HuH-7 (cell line): ENCODE measurements at regions not wholly inside any gene's neighbourhood (a gene's known extent, or its start where the extent isn't known, plus 50 kb on each side); places are given as distances from the start of the nearest gene placed in this dataset.

Experiments used
- DNase-seq: peaks from one replicate; pipeline ENCODE4 v3.0.0; 2011; ENCODE audit warnings: low spot score

DNA sequence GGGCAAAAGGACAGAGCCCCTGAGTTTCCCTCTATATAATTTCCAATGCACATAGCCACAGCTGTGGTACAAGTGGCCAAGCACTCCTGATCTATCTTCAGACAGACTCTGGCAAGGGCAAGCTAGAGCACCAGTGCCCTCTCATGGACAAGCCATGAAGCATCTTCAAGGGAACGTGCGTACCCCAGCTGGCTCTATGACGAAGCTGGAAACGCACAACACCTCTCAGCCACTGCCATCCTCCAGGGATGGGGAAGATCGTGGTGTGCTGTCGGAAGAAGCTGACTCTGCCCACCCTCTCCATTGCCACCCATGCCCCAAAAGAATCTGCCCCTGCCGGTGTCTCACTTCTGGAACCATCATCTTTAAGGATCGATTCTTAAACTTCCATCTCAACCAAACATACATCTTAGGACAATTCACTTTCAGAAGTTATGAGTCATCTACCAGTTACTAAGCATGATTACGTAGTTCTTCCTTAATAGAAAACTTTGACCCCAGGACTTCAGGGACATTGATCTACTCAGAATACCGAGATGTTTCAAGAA, 482.9 kb downstream of the AGTPBP1 start:
- DNase-seq: peak; percentile 35

DNA sequence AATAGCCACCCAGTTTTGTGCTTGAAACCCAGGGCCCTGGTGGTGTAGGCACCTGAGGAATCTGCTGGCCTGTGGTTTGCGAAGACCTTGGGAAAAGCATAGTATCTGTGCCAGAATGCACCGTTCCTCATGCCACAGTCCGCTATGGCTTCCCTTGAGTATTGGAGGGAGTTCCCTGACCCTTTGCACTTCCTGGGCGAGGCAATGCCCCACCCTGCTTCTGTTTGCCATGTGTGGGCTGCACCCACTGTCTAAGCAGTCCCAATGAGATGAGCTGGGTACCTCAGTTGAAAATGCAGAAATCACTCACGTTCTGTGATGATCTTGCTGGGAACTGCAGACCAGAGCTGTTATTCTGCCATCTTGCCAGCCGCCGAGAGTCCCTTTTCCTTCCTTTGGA, 483.5 kb downstream of the AGTPBP1 start:
- DNase-seq: no peak

DNA sequence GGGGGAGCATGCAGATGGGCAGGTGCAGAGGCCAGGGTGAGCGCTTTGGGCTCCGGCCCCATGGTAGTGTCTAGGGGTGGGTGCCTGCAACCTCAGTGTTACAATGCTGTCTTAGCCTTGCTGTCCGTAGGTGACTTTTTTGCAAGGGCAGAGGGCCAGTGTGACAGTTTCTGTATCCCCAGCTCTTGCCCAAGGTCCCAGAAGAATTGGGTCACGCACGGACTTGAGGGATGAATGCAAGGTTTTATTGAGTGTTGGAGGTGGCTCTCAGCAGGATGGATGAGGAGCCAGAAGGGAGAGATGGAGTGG, 492.5 kb downstream of the AGTPBP1 start:
- no peak for DNase-seq

DNA sequence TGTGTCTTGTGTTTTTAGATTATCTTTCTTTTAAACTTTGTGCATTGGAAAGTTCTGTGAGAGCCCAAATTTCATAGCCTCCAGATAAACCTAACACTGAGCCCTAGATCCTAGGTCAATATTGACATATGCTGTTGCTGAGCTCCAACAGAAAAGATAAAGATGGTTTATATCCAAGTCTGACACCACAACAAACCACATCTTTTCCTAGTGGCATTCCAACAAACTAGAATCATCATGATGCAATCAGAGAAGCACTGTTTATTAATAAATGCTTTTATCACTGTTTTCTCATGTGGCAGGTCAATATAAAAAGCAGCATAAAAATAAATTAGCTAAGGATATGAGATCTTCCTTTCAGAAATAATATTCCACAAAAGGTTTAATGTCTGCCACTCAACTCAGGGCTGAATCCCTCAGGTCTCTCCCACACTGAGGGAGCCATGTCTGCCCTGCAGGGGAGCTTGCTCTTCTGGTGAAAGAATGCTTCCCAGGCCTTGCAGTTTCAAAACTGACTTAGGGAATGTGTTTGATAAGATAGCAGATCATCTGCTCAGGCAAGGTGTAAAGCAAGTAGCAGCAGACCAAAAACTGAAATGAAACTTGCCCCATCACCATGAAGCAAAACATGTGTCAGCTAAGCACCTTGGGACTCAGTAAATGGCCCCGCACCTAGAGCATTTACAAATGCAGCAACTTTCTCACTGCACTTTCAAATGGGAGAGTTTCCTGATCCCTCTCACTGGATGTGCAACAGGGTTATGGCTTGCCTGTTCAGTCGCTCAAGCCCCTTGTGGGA, 493.0 kb downstream of the AGTPBP1 start:
- DNase-seq: no peak

DNA sequence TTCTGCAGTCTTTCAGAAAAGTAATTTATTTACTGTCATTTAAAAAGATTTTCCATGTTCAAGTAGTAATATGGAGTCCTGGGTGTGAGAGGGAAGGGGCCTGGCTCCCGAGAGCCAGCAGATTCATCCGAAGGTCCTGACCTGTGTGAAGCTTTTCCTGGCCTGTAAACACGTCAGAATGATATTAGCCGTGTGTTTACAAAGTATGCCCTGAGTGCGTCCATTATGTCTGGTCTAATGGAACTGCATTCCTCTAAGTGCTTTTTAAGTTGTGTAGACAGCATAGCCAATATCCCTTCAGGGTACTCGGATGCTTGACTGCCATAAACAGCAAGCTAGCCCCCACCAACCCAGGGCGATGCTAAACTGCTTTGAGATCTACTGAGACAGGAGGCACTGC, 495.2 kb downstream of the AGTPBP1 start:
- no peak for DNase-seq

DNA sequence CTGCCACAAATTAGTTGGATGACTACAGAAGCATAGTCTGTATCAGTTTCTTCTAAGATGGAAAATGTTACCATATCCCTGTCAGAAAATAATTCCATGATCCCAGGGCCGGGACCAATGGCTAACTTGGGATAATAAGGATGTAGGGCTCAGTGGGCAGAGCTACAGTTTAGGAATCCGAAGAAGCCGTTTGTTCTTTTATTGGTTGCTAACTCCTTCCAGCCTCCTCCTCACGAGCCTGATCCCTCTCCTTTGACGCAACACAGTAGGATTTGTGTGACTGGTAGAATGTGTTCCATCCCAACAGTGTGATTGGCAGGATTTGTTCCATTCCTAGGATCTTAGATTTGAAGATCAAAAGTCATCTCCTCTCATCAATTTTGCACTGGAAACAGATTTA, 496.9 kb downstream of the AGTPBP1 start:
- DNase-seq: no peak

DNA sequence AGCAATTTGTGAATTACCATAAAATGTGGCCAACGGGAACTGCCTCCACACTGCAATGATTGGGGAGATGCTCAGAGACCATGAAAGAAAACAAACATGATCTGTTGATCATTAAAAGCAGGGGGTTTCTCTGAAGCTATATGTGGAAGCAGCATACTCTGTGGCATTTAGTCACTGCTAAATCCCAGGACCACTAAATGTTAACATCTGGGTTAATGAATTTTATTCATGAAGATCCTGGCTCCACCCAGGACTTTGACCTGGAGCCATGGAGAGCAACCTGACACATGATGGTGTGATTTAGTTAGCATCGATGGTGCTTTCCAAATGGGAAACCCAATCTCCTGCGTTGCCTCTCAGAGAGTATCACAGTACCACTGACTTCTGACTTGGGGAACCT, 497.8 kb downstream of the AGTPBP1 start:
- DNase-seq: no peak

DNA sequence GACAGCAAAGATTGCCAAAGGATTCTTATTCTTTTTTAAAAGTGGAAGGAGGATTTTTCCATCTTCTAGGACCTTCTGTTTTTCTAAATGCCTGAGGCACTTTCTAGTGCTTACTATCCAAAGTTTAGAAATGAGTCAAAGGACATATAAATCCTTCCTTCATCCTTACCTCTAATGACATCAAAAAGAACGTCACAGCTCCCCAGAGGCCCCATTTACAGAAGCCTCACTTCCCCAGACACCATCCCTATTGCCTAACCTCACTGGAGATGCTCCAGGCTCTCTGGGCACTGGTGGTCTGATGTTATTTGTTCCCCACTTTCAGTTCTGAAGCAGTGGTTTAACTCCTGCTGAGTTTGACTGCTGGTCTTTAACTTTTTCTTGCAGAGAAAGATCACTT, 504.3 kb downstream of the AGTPBP1 start:
- no peak for DNase-seq

DNA sequence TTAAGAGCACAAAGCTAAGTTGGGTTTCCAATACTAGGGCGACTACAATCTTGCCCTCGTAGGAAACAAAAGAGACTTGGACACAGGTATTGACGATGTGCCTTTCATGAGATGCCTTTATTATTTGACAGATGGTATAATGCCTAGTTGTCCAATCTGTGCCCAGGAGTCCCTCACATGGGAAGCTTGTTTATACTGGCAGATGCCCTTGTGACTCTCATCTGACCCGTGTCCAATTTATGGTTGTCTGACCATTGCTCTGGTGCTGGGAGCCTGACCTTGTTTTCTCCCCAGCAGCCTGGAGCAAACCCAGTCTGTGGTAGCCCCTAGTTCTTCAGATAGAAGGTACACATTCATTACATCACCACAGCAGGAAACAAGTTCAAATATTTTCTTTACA, 511.7 kb downstream of the AGTPBP1 start:
- DNase-seq: no peak

DNA sequence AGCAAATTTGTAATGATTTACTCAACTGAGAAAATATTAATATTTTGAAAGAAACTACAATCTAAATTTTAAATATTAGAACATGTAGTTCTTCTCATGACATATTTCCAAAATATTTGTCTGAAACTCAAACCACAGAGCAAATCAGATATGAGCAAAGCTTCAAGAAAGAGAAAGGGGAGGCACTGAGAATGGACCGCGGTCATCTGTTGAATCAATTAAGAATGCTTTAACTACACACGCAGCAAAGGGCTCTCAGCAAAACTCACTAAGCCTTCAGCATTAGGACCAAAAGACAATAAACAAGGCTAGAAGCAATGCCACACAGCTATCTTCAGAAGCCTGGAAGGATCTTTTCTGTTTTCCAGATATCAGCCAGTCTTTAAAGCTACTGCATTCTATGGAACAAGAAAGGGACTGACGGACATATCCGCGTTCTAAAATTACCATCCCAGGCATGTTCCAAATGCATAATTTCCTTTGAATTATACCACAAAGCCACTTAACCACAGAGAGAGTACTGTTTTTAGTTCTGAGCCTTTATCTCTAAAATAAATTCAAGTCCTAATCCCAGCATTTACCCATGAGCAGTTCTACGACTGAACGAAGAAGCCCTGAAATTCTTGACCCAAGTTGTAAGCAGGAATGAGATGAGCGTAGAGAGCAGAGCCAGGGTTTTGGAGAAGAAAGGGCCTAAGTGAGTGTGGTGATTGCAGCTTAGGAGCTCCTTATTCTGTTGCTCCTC, 513.5 kb downstream of the AGTPBP1 start:
- DNase-seq: no peak

DNA sequence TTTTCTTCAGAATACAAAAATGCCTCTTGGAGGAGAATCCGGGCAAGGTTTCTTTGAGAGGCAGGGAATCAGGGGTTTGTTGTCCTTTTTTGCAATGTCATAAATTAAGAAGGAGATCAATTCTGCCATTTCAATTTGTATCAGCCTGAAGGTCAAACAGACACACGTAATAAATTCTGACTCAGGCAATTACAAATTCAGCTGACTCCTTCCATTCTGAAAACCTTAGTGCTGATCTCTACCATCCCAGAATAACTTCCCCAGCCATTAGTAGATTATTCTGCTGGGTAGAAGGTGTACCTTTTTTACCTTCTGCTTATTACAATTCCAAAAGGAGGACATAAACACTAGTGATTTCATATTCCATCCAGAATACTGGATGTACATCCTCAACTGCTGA, 516.6 kb downstream of the AGTPBP1 start:
- no peak for DNase-seq

DNA sequence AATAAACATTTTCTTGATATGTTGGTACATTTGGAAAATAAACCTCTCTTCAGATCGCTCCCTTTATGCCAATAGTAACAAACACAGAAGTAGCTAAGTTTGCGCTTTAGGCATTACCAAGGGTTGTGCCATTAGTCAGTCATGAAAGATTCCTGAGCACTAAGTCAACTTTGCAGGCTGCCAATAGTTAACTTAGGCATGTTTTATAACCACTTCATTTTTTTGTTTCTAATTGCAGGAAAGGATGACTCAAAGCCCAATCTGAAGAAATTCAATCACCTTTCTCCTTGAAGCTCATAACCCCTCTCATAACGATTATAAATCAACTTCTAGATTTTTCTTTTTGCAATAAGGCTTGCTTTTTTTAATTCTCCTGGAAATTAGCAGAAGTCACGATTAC, 517.0 kb downstream of the AGTPBP1 start:
- DNase-seq: no peak

DNA sequence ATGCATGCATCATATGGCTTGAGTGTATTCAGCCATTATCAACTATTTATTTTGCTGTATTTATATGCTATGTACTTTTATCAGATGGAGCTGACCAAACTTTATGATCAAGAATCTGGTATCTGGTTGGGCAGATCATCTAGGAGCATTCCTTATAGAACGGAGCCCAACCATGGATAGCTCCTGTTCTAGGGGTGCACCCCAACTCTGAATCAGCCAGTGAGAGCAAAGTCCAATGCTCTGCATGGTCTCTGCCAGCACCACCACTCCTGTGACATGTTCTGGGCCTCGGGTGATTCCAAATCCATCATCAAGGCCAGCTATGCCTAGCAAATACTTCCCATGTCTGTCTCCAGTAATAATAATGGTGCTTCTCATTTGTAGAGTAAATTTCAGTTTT, 517.5 kb downstream of the AGTPBP1 start:
- no peak for DNase-seq

DNA sequence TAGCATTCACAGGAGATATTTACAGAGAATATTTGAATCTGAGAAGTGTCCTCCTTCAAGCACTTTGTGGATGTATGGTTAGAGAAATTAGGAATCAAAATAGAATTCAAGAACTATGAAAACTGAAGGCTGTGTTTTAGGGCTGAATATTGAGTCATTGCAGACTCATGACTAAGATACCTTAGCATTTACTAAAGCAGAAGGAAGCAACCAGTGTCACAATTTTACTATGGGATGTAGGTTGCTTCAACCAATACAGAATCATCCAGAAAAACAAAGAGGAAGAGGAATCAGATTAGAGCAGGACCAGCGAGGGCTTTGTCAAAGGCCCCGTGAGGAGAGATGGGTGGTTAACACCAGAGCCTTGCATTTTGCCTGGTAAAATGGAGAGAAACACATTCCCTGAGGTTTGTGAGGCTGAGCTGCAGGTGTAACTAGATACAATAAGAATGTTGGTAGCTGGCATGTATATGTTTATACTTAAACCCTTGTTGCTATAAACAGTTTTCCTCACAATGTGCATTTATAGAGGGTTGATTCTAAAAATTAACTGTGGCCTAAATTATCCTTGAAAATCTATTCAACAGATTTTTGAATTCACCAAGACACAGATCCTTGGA, 518.1 kb downstream of the AGTPBP1 start:
- DNase-seq: no peak

DNA sequence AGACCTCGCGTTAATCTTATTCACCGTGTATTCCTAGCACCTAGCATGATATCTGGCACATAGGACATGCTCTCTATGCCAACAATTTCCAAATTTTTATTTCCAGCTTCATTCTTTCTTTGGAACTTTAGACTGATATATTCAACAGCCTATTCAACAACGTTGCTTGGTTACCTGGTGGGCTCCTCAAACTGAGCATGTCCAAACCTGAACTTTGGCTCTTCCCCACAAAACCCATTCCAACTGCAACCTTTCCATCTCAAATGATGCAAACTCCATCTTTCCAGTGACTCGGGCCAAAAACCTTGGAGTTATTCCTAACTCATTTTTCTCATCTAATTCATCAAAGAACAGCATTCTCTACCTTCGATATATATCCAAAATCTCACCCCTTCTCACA, 525.2 kb downstream of the AGTPBP1 start:
- no peak for DNase-seq

DNA sequence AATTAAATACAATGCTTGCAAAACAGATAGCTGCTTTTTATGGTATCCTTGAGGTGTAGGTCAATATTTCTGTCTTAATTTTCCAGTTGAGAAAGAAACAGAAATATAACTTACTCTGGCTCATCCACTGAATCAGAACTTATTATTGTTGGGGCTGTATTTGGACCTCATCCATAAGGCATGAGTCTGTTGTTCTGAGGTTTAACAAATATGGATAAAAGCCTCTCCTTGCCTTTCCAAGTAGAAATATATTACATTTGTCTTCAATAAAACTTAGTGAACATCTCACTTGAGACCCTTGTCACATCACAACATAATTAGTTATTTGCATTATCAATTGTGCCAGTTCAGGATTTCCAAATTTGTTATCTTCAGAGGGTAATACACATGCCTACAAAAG, 525.8 kb downstream of the AGTPBP1 start:
- no peak for DNase-seq

DNA sequence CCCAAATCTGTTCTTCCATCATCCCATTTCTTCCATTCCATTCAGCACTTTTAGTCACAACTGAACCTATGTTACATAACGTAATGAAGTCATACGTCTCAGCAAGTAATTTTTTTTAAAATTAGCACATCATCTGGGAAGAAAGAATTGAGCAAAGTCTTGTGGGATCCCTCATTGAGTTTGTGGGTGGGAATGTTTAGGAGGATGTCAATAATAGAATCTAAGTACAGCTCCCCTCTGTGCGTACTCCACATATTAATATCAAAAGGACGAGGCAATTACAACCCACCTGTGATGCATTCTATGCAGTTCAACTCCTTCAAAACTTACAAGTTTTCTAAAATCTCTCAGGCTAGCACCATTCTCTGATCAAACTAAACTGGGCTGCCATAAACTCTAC, 526.3 kb downstream of the AGTPBP1 start:
- DNase-seq: no peak

DNA sequence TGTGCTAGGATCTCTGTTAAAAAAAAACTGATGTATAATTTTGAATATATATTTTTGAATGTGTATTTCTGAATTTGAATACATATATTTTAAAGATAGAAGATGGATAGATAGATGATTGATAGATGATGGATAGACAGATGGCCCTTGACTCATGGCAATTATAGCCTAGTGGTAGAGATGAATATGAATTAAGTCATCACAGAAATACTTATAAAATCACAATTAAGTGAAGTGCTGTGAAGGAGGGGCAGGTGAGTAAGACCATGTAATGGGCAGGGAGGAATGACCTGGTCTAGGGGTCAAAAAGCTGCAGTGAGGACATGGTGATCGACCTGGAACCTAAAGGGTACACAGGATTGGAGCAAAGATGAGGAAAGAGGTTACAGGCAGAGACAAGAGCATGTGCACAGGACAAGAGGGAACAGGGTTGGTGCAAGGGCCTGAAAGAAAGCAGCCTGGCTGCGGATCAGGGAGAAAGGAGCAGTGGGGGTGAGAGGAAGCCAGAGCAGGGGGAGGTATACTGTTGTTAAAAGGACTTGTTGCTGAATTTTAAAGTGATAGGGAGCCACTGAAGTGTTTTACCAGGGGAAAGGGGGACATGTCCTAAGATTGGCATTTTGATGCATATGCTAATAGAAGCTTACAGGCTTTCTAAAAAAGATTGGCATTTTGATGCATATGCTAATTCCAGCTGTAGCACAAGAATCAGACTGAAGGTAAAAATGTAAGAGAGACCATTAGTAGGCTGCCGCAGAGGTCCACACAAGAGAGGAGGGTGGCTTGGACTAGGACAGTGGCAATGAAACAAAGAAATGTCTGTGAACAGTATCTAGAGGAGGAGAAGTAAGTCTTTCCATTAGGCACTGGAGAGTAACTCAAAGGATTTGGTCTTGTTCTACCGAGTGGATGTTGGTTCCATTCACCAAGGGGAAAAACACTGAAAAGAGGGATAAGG, 527.8 kb downstream of the AGTPBP1 start:
- DNase-seq: no peak

DNA sequence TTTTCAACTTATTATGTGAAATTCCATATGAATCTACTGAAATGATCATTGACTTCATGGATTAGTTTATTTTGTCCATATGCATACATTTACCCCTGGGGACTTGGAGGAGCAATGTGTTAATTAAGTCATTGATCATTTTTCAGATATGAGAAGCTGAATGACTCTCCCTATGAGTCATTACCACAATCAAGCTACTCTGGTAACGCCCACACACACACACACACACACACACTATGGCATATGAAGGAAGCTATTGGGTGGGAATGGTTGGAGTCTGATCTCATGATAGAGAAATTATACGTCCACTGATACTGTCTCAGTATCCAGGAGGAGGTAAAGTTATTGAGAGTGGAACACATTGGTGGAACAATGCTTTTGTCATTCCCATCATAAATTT, 528.9 kb downstream of the AGTPBP1 start:
- DNase-seq: no peak

DNA sequence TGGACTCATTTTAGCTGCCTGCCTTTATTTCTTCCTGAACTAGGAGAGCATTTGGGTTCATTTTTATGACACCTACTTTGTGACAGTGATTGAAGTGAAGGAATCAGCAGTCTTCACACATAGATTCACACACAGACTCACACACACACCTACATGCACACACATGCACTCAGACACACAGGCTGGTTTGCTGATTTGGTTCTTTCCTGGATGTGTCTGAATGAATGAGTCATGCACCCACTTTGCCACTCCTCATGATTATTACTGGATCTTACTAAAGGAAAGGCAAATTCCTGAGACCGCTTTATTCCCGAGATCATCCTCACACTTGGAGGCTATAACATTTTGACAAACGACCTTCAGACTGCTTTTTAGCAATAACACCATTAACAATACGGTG, 529.5 kb downstream of the AGTPBP1 start:
- DNase-seq: no peak

DNA sequence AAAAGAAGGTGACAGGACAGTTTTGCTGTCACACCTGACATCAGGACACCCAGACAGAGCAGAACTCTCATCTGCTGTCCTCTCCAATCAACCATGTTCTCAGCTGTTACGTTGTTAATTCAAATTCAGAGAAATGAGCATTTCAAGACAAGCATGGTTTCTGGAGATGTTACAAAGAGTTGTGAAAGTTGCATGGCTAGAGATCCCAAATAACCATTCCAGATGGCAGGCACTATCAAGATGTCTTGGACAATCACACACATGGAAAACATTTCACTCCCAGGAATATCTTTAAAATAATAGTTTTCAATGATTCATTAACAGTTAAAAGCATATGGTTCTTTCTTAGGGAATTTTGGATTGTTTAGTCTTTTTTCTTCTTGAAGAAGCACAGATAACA, 533.1 kb downstream of the AGTPBP1 start:
- no peak for DNase-seq

DNA sequence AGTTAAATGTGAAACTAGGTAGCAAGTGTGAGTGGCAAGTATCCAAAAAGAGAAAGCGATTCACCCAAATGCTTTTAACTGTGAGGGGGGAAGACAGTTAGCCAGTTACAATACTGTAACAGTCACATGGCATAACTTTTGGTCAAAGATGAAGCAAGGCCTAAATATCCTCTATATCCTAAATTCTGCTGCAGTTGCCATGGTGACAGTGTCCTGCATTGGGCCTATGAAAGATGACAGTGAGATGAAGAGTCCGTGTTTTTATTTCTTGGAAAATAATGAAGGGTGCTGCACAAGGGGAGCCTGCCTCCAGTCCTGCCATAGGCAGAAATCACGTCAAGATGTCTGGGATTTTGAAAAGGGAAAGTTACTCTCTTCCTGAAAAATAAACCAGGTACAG, 534.6 kb downstream of the NTRK2 start:
- DNase-seq: no peak
